Nephron (organoid): ENCODE measurements at regions not wholly inside any gene's neighbourhood (a gene's known extent, or its start where the extent isn't known, plus 50 kb on each side); places are given as distances from the start of the nearest gene placed in this dataset.

Experiments
- H3K27ac Mint-ChIP-seq, 3 experiments: 2 replicates each; pipeline ENCODE4 v1.8.0; 2020; ENCODE audit warnings: mixed read lengths in 3 of 3, mild to moderate bottlenecking in 2 of 3, moderate library complexity in 1 of 3
- H3K27me3 Mint-ChIP-seq: 2 replicates; pipeline ENCODE4 v1.8.0; 2021; ENCODE audit warnings: low read depth, mild to moderate bottlenecking, moderate library complexity, mixed read lengths
- H3K36me3 Mint-ChIP-seq: 2 replicates; pipeline ENCODE4 v1.8.0; 2020; ENCODE audit warnings: low read depth, mixed read lengths
- H3K4me1 Mint-ChIP-seq: 2 replicates; pipeline ENCODE4 v1.8.0; 2020; ENCODE audit warnings: mixed read lengths
- H3K4me3 Mint-ChIP-seq, 3 experiments: 2 replicates each; pipeline ENCODE4 v1.8.0; 2020; ENCODE audit warnings: mild to moderate bottlenecking in 3 of 3, mixed read lengths in 3 of 3, moderate library complexity in 2 of 3
- H3K9me3 Mint-ChIP-seq: 2 replicates; pipeline ENCODE4 v1.8.0; 2020; ENCODE audit warnings: mixed read lengths
- CTCF ChIP-seq, 3 experiments: fragments of 200-600 bp; sonication (generic); IDR thresholded peaks; one replicate each; pipeline ENCODE4 v1.5.0; 2021; ENCODE audit warnings: antibody characterized with exemption in 3 of 3; ENCODE audit not compliant: unreplicated experiment in 3 of 3

- no peak for TF ChIP-seq CTCF (IDR thresholded peaks at IDR 0.05; ENCODE audit: unreplicated experiment in 3 of 3)
- Mint-ChIP-seq H3K27ac (peak overlapping the region in 1 of 3 experiments; percentile 15), H3K9me3 (no peaks in the 10 kb centered on the region), H3K4me3 (no peak overlapping the region), H3K4me1 (no peaks in the 10 kb centered on the region), H3K36me3 (no peaks in the 10 kb centered on the region), H3K27me3 (no peaks in the 10 kb centered on the region)
Measured at GRCh38 chr2:212912445-212913103, 238.8 kb downstream of the IKZF2 start.

DNA sequence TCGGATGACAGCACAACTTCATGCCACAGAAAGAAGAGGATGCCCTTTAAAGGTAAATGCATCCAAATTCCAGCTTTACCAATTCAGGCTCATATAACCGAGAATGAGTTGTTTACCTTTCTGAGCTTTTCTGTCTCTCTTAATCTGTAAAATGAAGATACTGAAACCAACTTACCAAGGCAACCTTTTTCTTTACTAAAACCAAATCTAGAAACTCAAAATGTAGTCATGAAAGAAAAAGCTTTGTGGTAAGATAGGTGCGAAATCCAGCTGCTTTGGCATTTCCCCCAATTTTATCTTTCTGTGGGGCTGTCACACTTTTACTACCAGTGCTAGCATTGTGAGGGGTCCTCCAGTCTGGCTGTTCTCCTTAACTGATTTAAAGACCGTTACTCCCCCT is 240.4 kb downstream of the IKZF2 start:
- Mint-ChIP-seq H3K4me1 (no peaks in the 10 kb centered on the region), H3K27ac (peak overlapping the region in 1 of 3 experiments; percentile 34), H3K27me3 (no peaks in the 10 kb centered on the region), H3K36me3 (no peaks in the 10 kb centered on the region), H3K4me3 (no peak overlapping the region), H3K9me3 (no peaks in the 10 kb centered on the region)
- no peak for TF ChIP-seq CTCF (IDR thresholded peaks at IDR 0.05; ENCODE audit: unreplicated experiment in 3 of 3)

GRCh38 chr2:212908682-212909435 is 242.6 kb downstream of the IKZF2 start:
- TF ChIP-seq CTCF (IDR thresholded peaks at IDR 0.05; ENCODE audit: unreplicated experiment in 3 of 3) = no peak
- H3K36me3 Mint-ChIP-seq = no peaks in the 10 kb centered on the region
- H3K4me1 Mint-ChIP-seq = no peaks in the 10 kb centered on the region
- no peaks in the 10 kb centered on the region for H3K9me3 Mint-ChIP-seq
- no peak overlapping the region for H3K27ac Mint-ChIP-seq
- H3K4me3 Mint-ChIP-seq = no peak overlapping the region
- H3K27me3 Mint-ChIP-seq = no peaks in the 10 kb centered on the region

GRCh38 chr2:212908031-212908430 is 243.4 kb downstream of the IKZF2 start:
- TF ChIP-seq CTCF (IDR thresholded peaks at IDR 0.05; ENCODE audit: unreplicated experiment in 3 of 3) = no peak
- Mint-ChIP-seq H3K36me3 (no peaks in the 10 kb centered on the region), H3K27ac (no peak overlapping the region), H3K4me3 (no peak overlapping the region), H3K27me3 (no peaks in the 10 kb centered on the region), H3K4me1 (no peaks in the 10 kb centered on the region), H3K9me3 (no peaks in the 10 kb centered on the region)

DNA sequence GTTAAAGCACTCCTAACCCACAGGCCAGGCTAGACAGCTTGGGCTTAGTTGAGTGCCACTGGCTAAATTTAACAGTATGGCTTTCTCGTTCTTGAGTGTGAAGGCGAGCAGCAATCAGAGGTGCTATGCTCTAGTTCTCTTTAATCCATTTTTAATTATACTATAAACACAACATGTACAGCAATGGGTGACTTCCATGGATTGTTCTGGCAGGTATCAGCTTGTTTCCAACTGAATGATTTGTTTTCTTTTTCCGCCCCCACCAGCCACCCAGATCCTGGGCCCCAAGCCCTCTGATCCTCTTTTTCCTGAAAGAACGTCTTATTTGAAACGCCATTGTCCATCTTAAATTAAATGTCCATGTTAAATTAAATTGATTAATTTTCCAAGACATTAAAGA is 244.8 kb downstream of the IKZF2 start:
- no peaks in the 10 kb centered on the region for H3K9me3 Mint-ChIP-seq
- H3K36me3 Mint-ChIP-seq = no peaks in the 10 kb centered on the region

More for the DNA sequence above, 244.8 kb downstream of the IKZF2 start:
- Mint-ChIP-seq H3K27ac (no peak overlapping the region), H3K4me1 (no peaks in the 10 kb centered on the region), H3K27me3 (no peaks in the 10 kb centered on the region), H3K4me3 (no peak overlapping the region)
- no peak for TF ChIP-seq CTCF (IDR thresholded peaks at IDR 0.05; ENCODE audit: unreplicated experiment in 3 of 3)
